ENCODE measurements at regions not wholly inside any gene's neighbourhood (a gene's known extent, or its start where the extent isn't known, plus 50 kb on each side); places are given as distances from the start of the nearest gene placed in this dataset.

GRCh38 chr2:160583146-160583535 is 89.5 kb upstream of the RBMS1 start:
- Histone ChIP-seq H3K9me3 (ENCODE audit: low read length) (no peaks in the 10 kb centered on the region), H3K9ac (ENCODE audit: low read length) (no peak overlapping the region), H3K4me1 (ENCODE audit: insufficient read depth, low read length, severe bottlenecking) (no peaks in the 10 kb centered on the region), H3K27ac (ENCODE audit: low read depth, low read length, poor library complexity, severe bottlenecking) (no peak overlapping the region), H3F3A (ENCODE audit: insufficient read depth, low read length) (no peaks in the 10 kb centered on the region), H4K20me1 (ENCODE audit: insufficient read depth, low read length) (no peaks in the 10 kb centered on the region), H3K27me3 (ENCODE audit: insufficient read depth, low read length) (no peaks in the 10 kb centered on the region), H3K79me2 (ENCODE audit: insufficient read depth, low read length) (no peaks in the 10 kb centered on the region), H2AFZ (ENCODE audit: low read length) (no peak overlapping the region), H3K4me2 (ENCODE audit: low read length) (no peak overlapping the region), H3K36me3 (ENCODE audit: insufficient read depth, low read length) (no peaks in the 10 kb centered on the region), H3K9me2 (ENCODE audit: low read depth, low read length) (no peaks in the 10 kb centered on the region), H3K4me3 (ENCODE audit: low read depth, low read length, poor library complexity, severe bottlenecking) (no peak overlapping the region)
- TF ChIP-seq EZH2 (IDR thresholded peaks at IDR 0.05; ENCODE audit: borderline replicate concordance, low read length) (no peak), CTCF (IDR thresholded peaks at IDR 0.05; ENCODE audit: low read length) (no peak)

GRCh38 chr2:160583813-160584537 is 90.4 kb upstream of the RBMS1 start:
- H3K9ac ChIP-seq (ENCODE audit: low read length), result no peak overlapping the region
- H3K27ac ChIP-seq (ENCODE audit: low read depth, low read length, poor library complexity, severe bottlenecking), result no peak overlapping the region
- H4K20me1 ChIP-seq (ENCODE audit: insufficient read depth, low read length), result no peaks in the 10 kb centered on the region

GRCh38 chr2:160584972-160585494 is 91.4 kb upstream of the RBMS1 start:
- Histone ChIP-seq H3K36me3 (ENCODE audit: insufficient read depth, low read length) (no peaks in the 10 kb centered on the region), H3K4me1 (ENCODE audit: insufficient read depth, low read length, severe bottlenecking) (no peaks in the 10 kb centered on the region), H3K9me2 (ENCODE audit: low read depth, low read length) (no peaks in the 10 kb centered on the region), H3K27me3 (ENCODE audit: insufficient read depth, low read length) (no peaks in the 10 kb centered on the region), H3K9ac (ENCODE audit: low read length) (no peak overlapping the region), H3K79me2 (ENCODE audit: insufficient read depth, low read length) (no peaks in the 10 kb centered on the region), H3K9me3 (ENCODE audit: low read length) (no peaks in the 10 kb centered on the region), H3K4me2 (ENCODE audit: low read length) (no peak overlapping the region), H4K20me1 (ENCODE audit: insufficient read depth, low read length) (no peaks in the 10 kb centered on the region), H3K4me3 (ENCODE audit: low read depth, low read length, poor library complexity, severe bottlenecking) (no peak overlapping the region), H3K27ac (ENCODE audit: low read depth, low read length, poor library complexity, severe bottlenecking) (no peak overlapping the region), H3F3A (ENCODE audit: insufficient read depth, low read length) (no peaks in the 10 kb centered on the region), H2AFZ (ENCODE audit: low read length) (no peak overlapping the region)
- TF ChIP-seq EZH2 (IDR thresholded peaks at IDR 0.05; ENCODE audit: borderline replicate concordance, low read length), result no peak
- TF ChIP-seq CTCF (IDR thresholded peaks at IDR 0.05; ENCODE audit: low read length), result no peak

More at GRCh38 chr2:160583813-160584537, 90.4 kb upstream of the RBMS1 start:
- TF ChIP-seq CTCF (IDR thresholded peaks at IDR 0.05; ENCODE audit: low read length) (no peak), EZH2 (IDR thresholded peaks at IDR 0.05; ENCODE audit: borderline replicate concordance, low read length) (no peak)
- Histone ChIP-seq H3K27me3 (ENCODE audit: insufficient read depth, low read length) (no peaks in the 10 kb centered on the region), H3K79me2 (ENCODE audit: insufficient read depth, low read length) (no peaks in the 10 kb centered on the region), H3K9me2 (ENCODE audit: low read depth, low read length) (no peaks in the 10 kb centered on the region), H3K36me3 (ENCODE audit: insufficient read depth, low read length) (no peaks in the 10 kb centered on the region), H3K4me3 (ENCODE audit: low read depth, low read length, poor library complexity, severe bottlenecking) (no peak overlapping the region), H2AFZ (ENCODE audit: low read length) (no peak overlapping the region), H3K4me2 (ENCODE audit: low read length) (no peak overlapping the region), H3K4me1 (ENCODE audit: insufficient read depth, low read length, severe bottlenecking) (no peaks in the 10 kb centered on the region), H3K9me3 (ENCODE audit: low read length) (no peaks in the 10 kb centered on the region), H3F3A (ENCODE audit: insufficient read depth, low read length) (no peaks in the 10 kb centered on the region)
